Body of pancreas (tissue), 4 donors: ENCODE measurements at regions not wholly inside any gene's neighbourhood (a gene's known extent, or its start where the extent isn't known, plus 50 kb on each side); places are given as distances from the start of the nearest gene placed in this dataset.

Source experiments
- CTCF ChIP-seq, 7 experiments: fragments of 450-650 bp in 4 of 7; fragments of 200-600 bp in 3 of 7; sonication (generic) in 3 of 7; IDR thresholded peaks; one replicate each; pipeline ENCODE4 v1.5.1; 2016 to 2019; ENCODE audit warnings: antibody characterized with exemption in 7 of 7
- POLR2A ChIP-seq, 3 donors: fragments of 450-650 bp; IDR thresholded peaks; one replicate each; pipeline ENCODE4 v1.6.1; 2016; ENCODE audit warnings: antibody characterized with exemption in 3 of 3, mild to moderate bottlenecking in 2 of 3

GRCh38 chr6:12578097-12578496 lies 138.5 kb upstream of the PHACTR1 start:
- TF ChIP-seq CTCF (IDR thresholded peaks at IDR 0.05) = no peak
- no peak for TF ChIP-seq POLR2A (IDR thresholded peaks at IDR 0.05)
